Glomerular visceral epithelial cell (primary cell): ENCODE measurements at regions not wholly inside any gene's neighbourhood (a gene's known extent, or its start where the extent isn't known, plus 50 kb on each side); places are given as distances from the start of the nearest gene placed in this dataset.

ENCODE experiments used
- DNase-seq: peaks from one replicate; pipeline ENCODE4 v3.0.0-alpha.2; 2016; ENCODE audit errors: extremely low spot score

- no peak for DNase-seq
Observed at GRCh38 chr4:53694666-53695065, 103.4 kb upstream of the LNX1 start.

- no peak for DNase-seq
Observed at GRCh38 chr4:53693909-53694308, 102.6 kb upstream of the LNX1 start.

DNA sequence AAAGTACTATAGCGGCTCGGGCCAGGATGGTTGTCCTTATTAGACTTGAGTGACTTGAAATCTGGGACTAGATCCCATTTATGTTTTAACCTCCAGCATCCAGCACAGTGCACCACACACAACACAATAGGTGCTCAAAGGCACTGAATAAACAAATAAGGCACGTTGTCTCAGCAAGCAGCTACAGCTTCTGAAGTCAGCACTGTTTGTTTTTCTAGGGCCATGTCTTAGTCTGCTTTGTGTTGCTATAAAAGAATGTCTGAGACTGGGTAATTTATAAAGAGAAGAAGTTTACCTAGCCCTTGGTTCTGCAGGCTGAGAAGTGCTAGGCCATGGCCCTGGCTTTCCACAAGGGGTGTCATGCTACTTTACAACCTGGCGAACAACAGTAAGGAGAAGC is 102.1 kb upstream of the LNX1 start:
- no peak for DNase-seq

DNA sequence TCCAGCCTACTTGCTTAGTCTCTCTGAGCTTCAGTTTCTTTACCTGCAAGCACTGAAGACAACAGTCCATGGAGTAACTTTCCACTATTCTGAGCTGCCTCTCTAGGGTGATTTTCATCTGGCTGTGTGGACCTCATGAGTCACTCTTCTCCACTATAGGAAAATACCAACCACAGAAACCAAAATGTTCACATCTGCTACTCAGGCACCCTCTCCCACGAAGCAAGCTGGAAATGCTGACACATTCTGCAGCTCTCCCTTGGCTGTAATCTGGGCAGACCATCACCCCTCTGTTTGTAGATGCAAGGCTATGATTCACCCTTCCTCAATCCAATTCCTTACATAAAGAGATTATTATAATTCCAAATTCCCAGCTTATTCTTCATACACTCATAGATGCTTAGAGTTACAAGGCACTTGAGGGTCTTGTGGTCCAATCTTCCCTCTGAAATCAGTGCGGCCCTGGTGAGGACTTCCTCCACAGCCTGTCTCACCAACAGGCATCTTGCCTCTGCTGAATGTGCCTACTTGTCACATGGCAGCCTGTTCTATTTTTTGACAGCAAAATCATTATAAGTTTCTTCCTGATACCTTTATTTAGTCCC is 97.0 kb upstream of the LNX1 start:
- DNase-seq, result peak; percentile 89

- DNase-seq, result no peak
Observed at GRCh38 chr4:53686521-53686920, 95.2 kb upstream of the LNX1 start.

GRCh38 chr4:53684136-53685130 is 93.1 kb upstream of the LNX1 start:
- DNase-seq, result no peak

GRCh38 chr4:53682908-53683307 is 91.6 kb upstream of the LNX1 start:
- DNase-seq, result no peak

- DNase-seq, result no peak
Observed at GRCh38 chr4:53682196-53682595, 90.9 kb upstream of the LNX1 start.

GRCh38 chr4:53680598-53680997 is 89.3 kb upstream of the LNX1 start:
- DNase-seq, result no peak

DNA sequence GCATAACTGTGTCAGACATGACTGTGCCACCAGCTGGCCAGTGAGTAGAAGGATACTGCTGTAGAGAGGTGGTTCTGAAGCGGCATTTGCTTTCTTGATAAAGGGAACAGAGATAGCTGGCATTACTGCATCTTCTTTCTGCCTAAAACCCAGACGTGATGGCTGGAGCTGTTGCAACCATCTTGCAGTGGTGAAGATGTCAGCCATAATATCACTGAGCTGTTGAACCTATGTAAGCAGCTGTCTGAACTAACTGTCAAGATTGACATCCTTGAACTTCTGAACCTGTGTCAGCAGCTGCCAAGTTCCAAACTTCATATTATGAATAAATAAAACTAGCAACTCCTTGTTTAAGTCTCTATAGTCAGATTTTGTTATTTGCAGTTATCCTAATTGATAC is 88.9 kb upstream of the LNX1 start:
- no peak for DNase-seq

- DNase-seq, result no peak
Observed at GRCh38 chr4:53676402-53676871, 85.2 kb upstream of the LNX1 start.

DNA sequence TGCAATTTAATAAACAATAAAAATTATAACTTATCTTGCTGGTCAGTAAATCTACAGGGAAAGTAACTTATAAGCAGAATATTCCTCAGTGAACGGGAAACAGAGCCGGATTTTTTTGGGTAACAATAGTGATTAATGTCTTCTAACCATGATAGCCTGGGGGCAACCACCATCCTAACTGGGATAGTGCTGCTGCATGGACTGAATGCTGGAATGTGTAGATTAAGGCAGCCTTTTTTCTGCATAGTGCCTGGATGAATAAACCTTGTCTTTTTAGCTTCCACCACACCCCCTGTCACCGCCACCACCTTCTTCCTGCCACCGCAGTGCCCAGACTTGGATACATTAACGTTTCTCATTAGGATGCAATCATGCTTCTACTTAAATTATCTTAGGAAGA is 83.6 kb upstream of the LNX1 start:
- DNase-seq, result no peak

- DNase-seq, result no peak
Observed at GRCh38 chr4:53672873-53673272, 81.6 kb upstream of the LNX1 start.

GRCh38 chr4:53671757-53672156 is 80.5 kb upstream of the LNX1 start:
- no peak for DNase-seq

GRCh38 chr4:53659737-53660136 is 68.5 kb upstream of the LNX1 start:
- no peak for DNase-seq

- DNase-seq, result no peak
Observed at GRCh38 chr4:53659112-53659511, 67.8 kb upstream of the LNX1 start.

DNA sequence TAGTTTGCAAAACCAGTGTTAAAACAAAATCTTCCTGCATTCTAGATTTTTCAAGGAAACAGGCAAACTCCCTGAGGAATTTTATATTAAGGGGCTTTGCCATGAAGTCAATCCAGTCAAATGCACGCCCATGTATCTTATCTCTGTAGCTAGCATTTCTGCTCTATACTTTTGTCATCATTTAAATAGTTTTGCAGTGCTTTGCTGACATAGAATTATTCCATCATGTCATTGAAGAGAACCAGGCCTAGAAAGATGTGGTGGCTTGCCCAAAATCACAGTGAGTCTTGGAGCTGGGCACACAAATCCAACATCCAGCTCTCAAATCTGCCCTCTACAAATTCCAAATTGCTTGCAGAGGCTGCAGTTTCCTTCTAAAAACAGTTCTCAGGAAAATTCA is 66.7 kb upstream of the LNX1 start:
- no peak for DNase-seq

DNA sequence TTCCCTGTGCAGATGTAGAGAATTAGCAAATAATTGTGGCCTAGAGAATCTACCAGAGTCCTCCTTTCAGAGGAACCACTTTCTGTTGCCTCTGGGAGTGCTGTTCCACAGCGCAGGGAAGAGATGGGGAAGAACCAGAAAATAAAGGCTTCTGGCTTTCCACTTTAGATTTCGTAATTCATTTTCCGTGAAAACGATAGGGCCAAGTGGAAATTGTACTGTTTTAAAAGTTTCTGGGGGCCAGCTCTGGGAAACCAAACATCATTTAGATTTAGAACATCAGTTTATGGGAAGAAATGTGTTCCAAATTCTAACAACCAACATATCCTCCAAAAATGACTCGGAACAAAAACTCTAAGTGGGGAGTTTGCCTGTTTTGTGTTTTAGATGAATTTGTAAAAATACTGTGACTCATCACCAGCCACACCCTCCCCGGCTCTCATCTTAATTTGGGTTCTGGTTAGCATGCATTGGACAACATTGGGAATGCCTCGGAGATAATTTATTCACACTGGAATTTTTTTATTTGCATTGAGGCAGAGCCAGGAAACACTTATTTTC is 65.2 kb upstream of the LNX1 start:
- DNase-seq, result no peak

DNA sequence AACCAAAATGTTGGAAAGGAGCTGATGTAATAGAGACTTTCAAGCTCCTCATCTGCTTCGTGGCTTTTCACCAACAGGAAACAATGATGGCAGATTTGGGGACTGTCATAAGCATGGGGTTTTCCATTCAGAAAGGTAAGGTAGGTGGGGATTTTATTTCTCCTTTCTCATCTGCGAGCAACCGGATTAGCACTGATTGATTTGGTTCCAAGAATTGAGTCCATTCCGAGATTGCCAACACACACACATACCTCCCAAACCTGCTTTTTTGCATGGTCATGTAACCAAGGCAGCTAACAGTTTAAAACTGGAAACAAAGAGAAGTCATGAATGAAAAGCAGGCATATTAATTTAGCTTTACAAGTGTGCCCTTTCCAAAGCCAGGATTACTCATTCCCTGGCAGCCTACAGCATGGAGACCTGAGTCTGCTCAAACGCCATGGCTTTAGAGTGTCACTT is 63.0 kb upstream of the LNX1 start:
- no peak for DNase-seq

DNA sequence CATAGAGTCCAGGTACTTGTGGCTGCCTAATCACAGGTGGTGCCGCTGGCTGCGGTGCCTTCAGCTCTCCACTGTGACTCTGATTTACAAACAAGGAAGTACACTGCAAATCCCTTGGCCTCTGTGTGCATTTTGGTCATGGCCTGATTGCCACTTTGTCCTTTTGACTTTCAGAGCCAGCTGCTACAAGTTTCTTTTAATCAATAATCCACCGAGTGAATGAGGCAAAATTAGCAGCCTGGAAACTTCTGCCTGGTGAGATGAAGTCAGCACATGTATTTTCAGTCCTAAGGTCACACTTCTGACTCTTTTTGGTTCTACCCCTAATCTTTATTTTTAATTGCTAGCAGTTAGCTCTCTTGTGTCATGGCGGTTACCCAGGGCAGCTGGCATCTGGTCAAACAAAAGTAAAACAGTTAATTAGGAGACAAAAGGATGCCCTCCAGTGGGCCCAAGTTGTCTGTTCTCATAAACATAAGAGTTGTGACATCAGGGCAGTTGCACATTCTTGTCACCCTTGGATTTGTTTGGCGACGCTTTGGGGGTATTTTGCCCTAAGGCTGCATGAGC is 62.3 kb upstream of the LNX1 start:
- DNase-seq, result peak; percentile 7

- DNase-seq, result no peak
Observed at GRCh38 chr4:53651156-53651735, 60.0 kb upstream of the LNX1 start.

GRCh38 chr4:53649357-53649756 is 58.1 kb upstream of the LNX1 start:
- DNase-seq, result no peak
